Neural cell (in vitro differentiated cells): ENCODE measurements at regions not wholly inside any gene's neighbourhood (a gene's known extent, or its start where the extent isn't known, plus 50 kb on each side); places are given as distances from the start of the nearest gene placed in this dataset.

Experiments used
- CTCF ChIP-seq: fragments of 450-650 bp; IDR thresholded peaks from 2 replicates; pipeline ENCODE4 v1.5.1; 2014; ENCODE audit warnings: antibody characterized with exemption, mild to moderate bottlenecking, moderate library complexity; ENCODE audit not compliant: poor library complexity, severe bottlenecking
- EP300 ChIP-seq: fragments of 450-650 bp; conservative IDR thresholded peaks from 2 replicates; pipeline ENCODE4 v1.6.1; 2014; ENCODE audit warnings: antibody characterized with exemption, mild to moderate bottlenecking, moderate library complexity; ENCODE audit not compliant: poor library complexity, severe bottlenecking
- EZH2 ChIP-seq: fragments of 200-600, 300-800 bp; shearing (Covaris generic), sonication (generic); IDR thresholded peaks from 2 replicates; pipeline ENCODE4 v1.6.1; 2014; ENCODE audit warnings: antibody characterized with exemption, low read length, borderline replicate concordance, mild to moderate bottlenecking; ENCODE audit not compliant: insufficient read depth, poor library complexity, severe bottlenecking
- POLR2AphosphoS5 ChIP-seq: IDR thresholded peaks from 2 replicates; pipeline ENCODE4 v1.6.1; 2012
- RAD21 ChIP-seq: fragments of 450-650 bp; conservative IDR thresholded peaks from 2 replicates; pipeline ENCODE4 v1.6.1; 2014; ENCODE audit warnings: antibody characterized with exemption, mild to moderate bottlenecking, moderate library complexity
- REST ChIP-seq: IDR thresholded peaks from 2 replicates; pipeline ENCODE4 v1.6.1; 2012; ENCODE audit warnings: borderline replicate concordance
- TAF1 ChIP-seq: IDR thresholded peaks from 2 replicates; pipeline ENCODE4 v1.6.1; 2012; ENCODE audit warnings: low read depth

GRCh38 chr6:112488238-112488637, 141.1 kb downstream of the RFPL4B start:
- TF ChIP-seq CTCF, result no peak
- no peak for TF ChIP-seq TAF1
- TF ChIP-seq EP300, result no peak
- TF ChIP-seq RAD21, result no peak
- no peak for TF ChIP-seq REST
- TF ChIP-seq EZH2, result no peak
- TF ChIP-seq POLR2AphosphoS5, result no peak
